ENCODE measurements at regions not wholly inside any gene's neighbourhood (a gene's known extent, or its start where the extent isn't known, plus 50 kb on each side); places are given as distances from the start of the nearest gene placed in this dataset.

DNA sequence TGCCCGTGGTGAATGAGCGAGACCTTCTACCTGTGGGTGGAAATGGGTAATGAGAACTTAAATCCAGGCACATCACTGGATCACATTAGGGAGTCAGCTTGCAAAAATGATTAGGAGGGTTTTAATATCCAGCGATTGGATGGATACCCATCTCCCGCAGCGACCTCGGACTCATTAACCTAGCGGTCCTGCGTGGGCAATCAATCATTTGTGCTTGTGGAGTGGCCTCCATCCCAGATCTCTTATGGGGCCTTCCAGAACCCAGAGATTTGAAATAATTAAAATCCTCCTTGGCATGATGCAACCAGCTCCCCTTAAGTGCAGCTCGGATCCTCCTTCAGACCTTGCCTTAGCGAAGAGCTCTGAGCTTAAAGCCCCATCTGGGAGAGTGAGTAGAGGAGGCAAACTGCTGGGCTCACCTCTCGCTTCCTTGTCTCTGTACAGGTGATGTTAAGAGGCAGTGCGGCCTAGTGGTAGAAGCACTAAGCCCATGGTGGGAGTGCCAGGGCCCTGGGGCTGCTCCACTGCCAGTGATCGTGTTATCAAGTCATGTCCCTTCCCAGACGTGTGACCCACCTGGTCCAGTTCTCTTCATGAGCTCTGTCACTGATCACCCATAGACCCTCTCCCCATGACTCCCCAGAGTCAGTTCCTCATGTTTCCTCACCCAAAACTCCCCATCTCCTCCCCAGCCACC is 285.2 kb upstream of the TLE3 start:
- Histone ChIP-seq H3K9me3 (ENCODE audit: low read length) (no peaks in the 10 kb centered on the region), H3K9ac (ENCODE audit: low read length) (no peak overlapping the region), H3F3A (ENCODE audit: insufficient read depth, low read length, poor library complexity, severe bottlenecking) (no peaks in the 10 kb centered on the region), H3K36me3 (ENCODE audit: insufficient read depth, low read length) (no peaks in the 10 kb centered on the region), H3K79me2 (replicated peaks; ENCODE audit: insufficient read depth, low read length) (no peaks in the 10 kb centered on the region), H2AFZ (ENCODE audit: low read depth, low read length) (no peak overlapping the region), H3K4me3 (ENCODE audit: low read length) (no peak overlapping the region), H3K9me2 (ENCODE audit: insufficient read depth, low read length) (no peaks in the 10 kb centered on the region), H3K27ac (ENCODE audit: low read length) (no peak overlapping the region), H4K20me1 (ENCODE audit: insufficient read depth) (no peaks in the 10 kb centered on the region), H3K27me3 (ENCODE audit: insufficient read depth, low read depth, low read length) (no peaks in the 10 kb centered on the region), H3K4me2 (ENCODE audit: low read length) (no peak overlapping the region)
- no peak for TF ChIP-seq SMC3 (conservative IDR thresholded peaks at IDR 0.05; ENCODE audit: poor library complexity)
- no peak for TF ChIP-seq EZH2 (IDR thresholded peaks at IDR 0.05; ENCODE audit: borderline replicate concordance, insufficient read depth, low read length, poor library complexity, severe bottlenecking)
- no peak for TF ChIP-seq MXI1 (conservative IDR thresholded peaks at IDR 0.05; ENCODE audit: poor library complexity, severe bottlenecking)
- no peak for TF ChIP-seq TAF1 (IDR thresholded peaks at IDR 0.05; ENCODE audit: low read depth)
- TF ChIP-seq RAD21 (conservative IDR thresholded peaks at IDR 0.05) = no peak
- TF ChIP-seq, protein P1, sequence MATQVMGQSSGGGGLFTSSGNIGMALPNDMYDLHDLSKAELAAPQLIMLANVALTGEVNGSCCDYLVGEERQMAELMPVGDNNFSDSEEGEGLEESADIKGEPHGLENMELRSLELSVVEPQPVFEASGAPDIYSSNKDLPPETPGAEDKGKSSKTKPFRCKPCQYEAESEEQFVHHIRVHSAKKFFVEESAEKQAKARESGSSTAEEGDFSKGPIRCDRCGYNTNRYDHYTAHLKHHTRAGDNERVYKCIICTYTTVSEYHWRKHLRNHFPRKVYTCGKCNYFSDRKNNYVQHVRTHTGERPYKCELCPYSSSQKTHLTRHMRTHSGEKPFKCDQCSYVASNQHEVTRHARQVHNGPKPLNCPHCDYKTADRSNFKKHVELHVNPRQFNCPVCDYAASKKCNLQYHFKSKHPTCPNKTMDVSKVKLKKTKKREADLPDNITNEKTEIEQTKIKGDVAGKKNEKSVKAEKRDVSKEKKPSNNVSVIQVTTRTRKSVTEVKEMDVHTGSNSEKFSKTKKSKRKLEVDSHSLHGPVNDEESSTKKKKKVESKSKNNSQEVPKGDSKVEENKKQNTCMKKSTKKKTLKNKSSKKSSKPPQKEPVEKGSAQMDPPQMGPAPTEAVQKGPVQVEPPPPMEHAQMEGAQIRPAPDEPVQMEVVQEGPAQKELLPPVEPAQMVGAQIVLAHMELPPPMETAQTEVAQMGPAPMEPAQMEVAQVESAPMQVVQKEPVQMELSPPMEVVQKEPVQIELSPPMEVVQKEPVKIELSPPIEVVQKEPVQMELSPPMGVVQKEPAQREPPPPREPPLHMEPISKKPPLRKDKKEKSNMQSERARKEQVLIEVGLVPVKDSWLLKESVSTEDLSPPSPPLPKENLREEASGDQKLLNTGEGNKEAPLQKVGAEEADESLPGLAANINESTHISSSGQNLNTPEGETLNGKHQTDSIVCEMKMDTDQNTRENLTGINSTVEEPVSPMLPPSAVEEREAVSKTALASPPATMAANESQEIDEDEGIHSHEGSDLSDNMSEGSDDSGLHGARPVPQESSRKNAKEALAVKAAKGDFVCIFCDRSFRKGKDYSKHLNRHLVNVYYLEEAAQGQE (IDR thresholded peaks at IDR 0.05; ENCODE audit: borderline replicate concordance) = no peak
- TF ChIP-seq POLR2AphosphoS5 (IDR thresholded peaks at IDR 0.05) = no peak
- TF ChIP-seq, protein P2, sequence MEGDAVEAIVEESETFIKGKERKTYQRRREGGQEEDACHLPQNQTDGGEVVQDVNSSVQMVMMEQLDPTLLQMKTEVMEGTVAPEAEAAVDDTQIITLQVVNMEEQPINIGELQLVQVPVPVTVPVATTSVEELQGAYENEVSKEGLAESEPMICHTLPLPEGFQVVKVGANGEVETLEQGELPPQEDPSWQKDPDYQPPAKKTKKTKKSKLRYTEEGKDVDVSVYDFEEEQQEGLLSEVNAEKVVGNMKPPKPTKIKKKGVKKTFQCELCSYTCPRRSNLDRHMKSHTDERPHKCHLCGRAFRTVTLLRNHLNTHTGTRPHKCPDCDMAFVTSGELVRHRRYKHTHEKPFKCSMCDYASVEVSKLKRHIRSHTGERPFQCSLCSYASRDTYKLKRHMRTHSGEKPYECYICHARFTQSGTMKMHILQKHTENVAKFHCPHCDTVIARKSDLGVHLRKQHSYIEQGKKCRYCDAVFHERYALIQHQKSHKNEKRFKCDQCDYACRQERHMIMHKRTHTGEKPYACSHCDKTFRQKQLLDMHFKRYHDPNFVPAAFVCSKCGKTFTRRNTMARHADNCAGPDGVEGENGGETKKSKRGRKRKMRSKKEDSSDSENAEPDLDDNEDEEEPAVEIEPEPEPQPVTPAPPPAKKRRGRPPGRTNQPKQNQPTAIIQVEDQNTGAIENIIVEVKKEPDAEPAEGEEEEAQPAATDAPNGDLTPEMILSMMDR (IDR thresholded peaks at IDR 0.05; ENCODE audit: poor library complexity, severe bottlenecking) = no peak
- TF ChIP-seq EP300 (conservative IDR thresholded peaks at IDR 0.05; ENCODE audit: poor library complexity, severe bottlenecking) = no peak

DNA sequence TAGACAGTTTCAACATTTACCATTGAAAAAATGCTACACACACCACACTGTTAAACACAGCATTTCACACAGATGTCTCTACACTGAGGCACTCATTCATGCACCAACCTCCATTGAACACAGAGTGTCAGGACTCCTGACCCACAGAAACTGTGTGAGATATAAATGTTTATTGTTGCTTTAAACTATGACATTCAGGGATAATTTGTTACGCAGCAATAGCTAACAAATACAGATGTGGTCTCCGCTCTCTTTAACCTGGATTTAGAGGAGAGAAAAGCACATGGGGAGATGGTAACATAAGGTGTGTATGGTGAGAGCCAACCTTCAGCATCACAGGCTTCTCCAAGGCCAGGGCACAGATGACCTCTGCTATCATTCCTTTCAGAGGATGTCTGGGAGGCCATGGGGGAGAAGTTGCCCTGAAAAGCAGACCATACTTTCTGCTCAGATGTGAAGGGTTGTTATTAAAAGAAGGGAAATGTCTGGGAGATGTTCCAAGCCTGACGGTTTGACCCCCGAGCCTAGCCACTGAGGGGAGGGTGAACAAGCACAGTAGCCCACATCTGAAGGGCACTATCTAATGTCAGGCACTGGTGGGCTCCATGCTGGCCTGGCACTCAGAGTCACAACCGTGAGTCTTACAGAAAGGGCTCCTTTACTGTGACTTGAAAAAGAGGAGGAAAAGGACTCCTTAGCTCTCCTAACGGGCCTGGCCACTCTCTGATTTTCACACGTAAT is 284.5 kb upstream of the TLE3 start:
- Histone ChIP-seq H3K36me3 (ENCODE audit: insufficient read depth, low read length) (no peaks in the 10 kb centered on the region), H3K27ac (ENCODE audit: low read length) (no peak overlapping the region), H3K79me2 (replicated peaks; ENCODE audit: insufficient read depth, low read length) (no peaks in the 10 kb centered on the region), H4K20me1 (ENCODE audit: insufficient read depth) (no peaks in the 10 kb centered on the region), H3K9me3 (ENCODE audit: low read length) (no peaks in the 10 kb centered on the region), H3K9me2 (ENCODE audit: insufficient read depth, low read length) (no peaks in the 10 kb centered on the region), H3K9ac (ENCODE audit: low read length) (no peak overlapping the region), H2AFZ (ENCODE audit: low read depth, low read length) (no peak overlapping the region), H3K27me3 (ENCODE audit: insufficient read depth, low read depth, low read length) (no peaks in the 10 kb centered on the region), H3K4me2 (ENCODE audit: low read length) (no peak overlapping the region), H3K4me3 (ENCODE audit: low read length) (no peak overlapping the region), H3F3A (ENCODE audit: insufficient read depth, low read length, poor library complexity, severe bottlenecking) (no peaks in the 10 kb centered on the region)
- no peak for TF ChIP-seq EZH2 (IDR thresholded peaks at IDR 0.05; ENCODE audit: borderline replicate concordance, insufficient read depth, low read length, poor library complexity, severe bottlenecking)
- no peak for TF ChIP-seq SMC3 (conservative IDR thresholded peaks at IDR 0.05; ENCODE audit: poor library complexity)
- TF ChIP-seq, protein P2 (IDR thresholded peaks at IDR 0.05; ENCODE audit: poor library complexity, severe bottlenecking) = no peak
- TF ChIP-seq, protein P1 (IDR thresholded peaks at IDR 0.05; ENCODE audit: borderline replicate concordance) = no peak
- TF ChIP-seq EP300 (conservative IDR thresholded peaks at IDR 0.05; ENCODE audit: poor library complexity, severe bottlenecking) = no peak
- no peak for TF ChIP-seq MXI1 (conservative IDR thresholded peaks at IDR 0.05; ENCODE audit: poor library complexity, severe bottlenecking)
- no peak for TF ChIP-seq POLR2AphosphoS5 (IDR thresholded peaks at IDR 0.05)

Data from neural cell (in vitro differentiated cells).